H1 (cell line): ENCODE measurements at regions not wholly inside any gene's neighbourhood (a gene's known extent, or its start where the extent isn't known, plus 50 kb on each side); places are given as distances from the start of the nearest gene placed in this dataset.

ENCODE experiments used
- CTCF ChIA-PET: fragments of 300-600 bp; sonication (Branson Sonifier 250); formaldehyde crosslinking; loops from one replicate; lab custom pipeline; 2021; ENCODE audit not compliant: partially characterized antibody; lab: Charles Lee
- POLR2A ChIA-PET: fragments of 300-600 bp; sonication (Branson Sonifier 250); formaldehyde crosslinking; loops from one replicate; lab custom pipeline; 2021; ENCODE audit warnings: inconsistent platforms; ENCODE audit not compliant: partially characterized antibody; lab: Charles Lee
- DNase-seq, 2 experiments: peaks; one replicate each; pipeline versions ENCODE4 v3.0.0 to v3.0.0-alpha.2; 2010 to 2022; ENCODE audit warnings: low spot score in 2 of 2, low read depth in 1 of 2, mixed read lengths in 1 of 2
- FAIRE-seq: peaks from 2 replicates; lab custom pipeline; 2011; peaks lifted over from hg19 to GRCh38; lab: Jason Lieb, UNC
- H2AFZ ChIP-seq: 2 replicates; pipeline ENCODE4 v1.8.1; 2012; ENCODE audit warnings: low read length, inconsistent platforms
- H2AK5ac ChIP-seq: 2 replicates; pipeline ENCODE4 v1.6.1; 2013; ENCODE audit warnings: low read depth, low read length
- H2BK120ac ChIP-seq: replicated peaks from 2 replicates; pipeline ENCODE3; 2013; ENCODE audit warnings: low read depth, low read length, inconsistent platforms
- H2BK12ac ChIP-seq: 2 replicates; pipeline ENCODE4 v1.6.1; 2013; ENCODE audit warnings: low read depth, low read length
- H2BK15ac ChIP-seq: 2 replicates; pipeline ENCODE4 v1.6.1; 2013; ENCODE audit warnings: low read length
- H2BK20ac ChIP-seq: 2 replicates; pipeline ENCODE4 v1.6.1; 2013; ENCODE audit warnings: low read length
- H2BK5ac ChIP-seq: 2 replicates; pipeline ENCODE4 v1.6.1; 2013; ENCODE audit warnings: low read depth, low read length
- H3K14ac ChIP-seq: 2 replicates; pipeline ENCODE4 v1.6.1; 2013; ENCODE audit warnings: inconsistent platforms; ENCODE audit not compliant: insufficient read length
- H3K18ac ChIP-seq: 2 replicates; pipeline ENCODE4 v1.6.1; 2013; ENCODE audit warnings: low read length; ENCODE audit errors: extremely low read depth
- H3K23ac ChIP-seq: 2 replicates; pipeline ENCODE4 v1.6.1; 2013; ENCODE audit warnings: inconsistent platforms; ENCODE audit not compliant: insufficient read length
- H3K23me2 ChIP-seq: 2 replicates; pipeline ENCODE4 v1.6.1; 2013; ENCODE audit warnings: low read depth, low read length
- H3K27ac ChIP-seq: 2 replicates; pipeline ENCODE4 v1.6.1; 2011; ENCODE audit warnings: low read depth, low read length, inconsistent platforms
- H3K27me3 ChIP-seq, 4 experiments: replicated peaks in 1 of 4; 1 replicate in 1 of 4; 2 replicates in 3 of 4; pipeline versions ENCODE4 v1.6.1 to v1.8.1; 2011 to 2013; ENCODE audit warnings: low read length in 3 of 4, mild to moderate bottlenecking in 3 of 4, inconsistent platforms in 2 of 4, mixed read lengths in 2 of 4, moderate library complexity in 1 of 4; ENCODE audit not compliant: control insufficient read depth in 3 of 4, insufficient read depth in 3 of 4; ENCODE audit errors: extremely low read depth in 1 of 4
- H3K36me3 ChIP-seq, 4 experiments: 2 replicates each; pipeline versions ENCODE4 v1.6.1 to v1.8.1; 2011 to 2013; ENCODE audit warnings: mild to moderate bottlenecking in 4 of 4, low read length in 3 of 4, moderate library complexity in 2 of 4, control low read depth in 1 of 4, inconsistent platforms in 1 of 4; ENCODE audit not compliant: insufficient read depth in 4 of 4, control insufficient read depth in 2 of 4
- H3K4ac ChIP-seq: replicated peaks from 2 replicates; pipeline ENCODE3; 2013; ENCODE audit warnings: low read length, low read depth, mixed read lengths, inconsistent platforms; ENCODE audit not compliant: insufficient read length
- H3K4me1 ChIP-seq, 4 experiments: replicated peaks in 1 of 4; 1 replicate in 1 of 4; 2 replicates in 3 of 4; pipeline versions ENCODE4 v1.6.1 to v1.8.1; 2011 to 2013; ENCODE audit warnings: low read length in 3 of 4, inconsistent platforms in 2 of 4, mixed read lengths in 1 of 4; ENCODE audit not compliant: insufficient read depth in 4 of 4, control insufficient read depth in 3 of 4
- H3K4me2 ChIP-seq, 2 experiments: 2 replicates each; pipeline versions ENCODE4 v1.6.1 to v1.8.1; 2011 to 2013; ENCODE audit warnings: low read depth in 2 of 2, low read length in 2 of 2, control low read depth in 1 of 2, inconsistent platforms in 1 of 2, mild to moderate bottlenecking in 1 of 2; ENCODE audit not compliant: insufficient read depth in 1 of 2
- H3K4me3 ChIP-seq, 4 experiments: fragments of 200-600, 300-600 bp in 1 of 4; sonication (generic), shearing (Covaris generic), sonication (Bioruptor Twin) in 1 of 4; 2 replicates each; pipeline versions ENCODE4 v1.5.1 to v1.8.1; 2011 to 2016; ENCODE audit warnings: low read length in 4 of 4, low read depth in 3 of 4, control low read depth in 2 of 4, inconsistent platforms in 2 of 4, mild to moderate bottlenecking in 2 of 4, mixed read lengths in 1 of 4, moderate library complexity in 1 of 4; ENCODE audit not compliant: insufficient read depth in 2 of 4; ENCODE audit errors: extremely low read depth in 1 of 4
- H3K56ac ChIP-seq: replicated peaks from 2 replicates; pipeline ENCODE3; 2013; ENCODE audit warnings: low read depth, mild to moderate bottlenecking, mixed read lengths, low read length, inconsistent platforms; ENCODE audit not compliant: insufficient read length
- H3K79me1 ChIP-seq: 2 replicates; pipeline ENCODE4 v1.6.1; 2013; ENCODE audit warnings: low read depth, low read length, control low read depth
- H3K79me2 ChIP-seq, 2 experiments: 2 replicates each; pipeline versions ENCODE4 v1.6.1 to v1.8.1; 2012 to 2013; ENCODE audit warnings: low read length in 2 of 2, mild to moderate bottlenecking in 2 of 2, inconsistent platforms in 1 of 2; ENCODE audit not compliant: insufficient read depth in 2 of 2, control insufficient read depth in 1 of 2
- H3K9ac ChIP-seq, 4 experiments: replicated peaks in 1 of 4; 1 replicate in 1 of 4; 2 replicates in 3 of 4; pipeline versions ENCODE4 v1.6.1 to v1.8.1; 2011 to 2013; ENCODE audit warnings: low read depth in 3 of 4, low read length in 3 of 4, control low read depth in 2 of 4, mild to moderate bottlenecking in 2 of 4, moderate library complexity in 2 of 4, inconsistent platforms in 1 of 4; ENCODE audit errors: extremely low read depth in 1 of 4
- H3K9me3 ChIP-seq, 2 experiments: 2 replicates each; pipeline versions ENCODE4 v1.6.1 to v1.8.1; 2012 to 2013; ENCODE audit warnings: mild to moderate bottlenecking in 2 of 2, moderate library complexity in 2 of 2, control low read depth in 1 of 2, inconsistent platforms in 1 of 2, low read depth in 1 of 2, low read length in 1 of 2, mixed read lengths in 1 of 2; ENCODE audit not compliant: insufficient read depth in 2 of 2
- H4K20me1 ChIP-seq, 2 experiments: replicated peaks in 1 of 2; 2 replicates each; pipeline versions ENCODE3 to v1.8.1; 2011 to 2013; ENCODE audit warnings: inconsistent platforms in 2 of 2, low read length in 2 of 2, mild to moderate bottlenecking in 1 of 2; ENCODE audit not compliant: insufficient read depth in 2 of 2, control insufficient read depth in 1 of 2
- H4K5ac ChIP-seq: 2 replicates; pipeline ENCODE4 v1.6.1; 2013; ENCODE audit warnings: low read length, low read depth, mixed read lengths, inconsistent platforms; ENCODE audit not compliant: insufficient read length
- H4K8ac ChIP-seq: 2 replicates; pipeline ENCODE4 v1.8.0; 2013; ENCODE audit warnings: mild to moderate bottlenecking, moderate library complexity, low read length, inconsistent platforms; ENCODE audit not compliant: insufficient read depth; ENCODE audit errors: extremely low read depth
- H4K91ac ChIP-seq: replicated peaks from 2 replicates; pipeline ENCODE3; 2013; ENCODE audit warnings: low read length, mixed read lengths, inconsistent platforms; ENCODE audit not compliant: insufficient read length
- CTBP2 ChIP-seq: IDR thresholded peaks from 2 replicates; pipeline ENCODE4 v1.7.0; 2011; ENCODE audit warnings: borderline replicate concordance, mild to moderate bottlenecking, moderate library complexity, mixed read lengths, low read length; ENCODE audit not compliant: insufficient read depth, insufficient read length
- EP300 ChIP-seq, 2 experiments: IDR thresholded peaks; 1 replicate in 1 of 2; 2 replicates in 1 of 2; pipeline ENCODE4 v1.6.1; 2011 to 2012; ENCODE audit warnings: low read depth in 2 of 2, low read length in 2 of 2, mild to moderate bottlenecking in 2 of 2, borderline replicate concordance in 1 of 2, inconsistent platforms in 1 of 2, moderate library complexity in 1 of 2
- EZH2 ChIP-seq: fragments of 200-600 bp; sonication (generic); IDR thresholded peaks from 2 replicates; pipeline ENCODE4 v1.7.1; 2012; ENCODE audit warnings: low read depth, mild to moderate bottlenecking, moderate library complexity, low read length, inconsistent platforms; ENCODE audit not compliant: severe bottlenecking
- RXRA ChIP-seq: IDR thresholded peaks from 2 replicates; pipeline ENCODE4 v1.6.1; 2011; ENCODE audit warnings: low read depth, mild to moderate bottlenecking, low read length, moderate library complexity; ENCODE audit not compliant: insufficient read depth
- SIRT6 ChIP-seq: IDR thresholded peaks from one replicate; pipeline ENCODE4 v1.7.1; 2012; ENCODE audit warnings: low read length, inconsistent platforms
- WGBS, 2 experiments: shearing (Covaris generic) in 1 of 2; methylation state at CpG; one replicate each; pipeline versions ENCODE4 v1.1.6 to v1.1.7; 2013 to 2015; ENCODE audit warnings: low lambda C conversion rate in 2 of 2, mixed read lengths in 2 of 2, inconsistent platforms in 1 of 2, low coverage in 1 of 2, missing lambda C conversion rate in 1 of 2; ENCODE audit not compliant: insufficient replicate concordance in 2 of 2, insufficient coverage in 1 of 2, insufficient read length in 1 of 2; ENCODE audit errors: extremely low coverage in 1 of 2, missing lambda C conversion rate in 1 of 2; 5-methylcytosine and 5-hydroxymethylcytosine counted together

DNA sequence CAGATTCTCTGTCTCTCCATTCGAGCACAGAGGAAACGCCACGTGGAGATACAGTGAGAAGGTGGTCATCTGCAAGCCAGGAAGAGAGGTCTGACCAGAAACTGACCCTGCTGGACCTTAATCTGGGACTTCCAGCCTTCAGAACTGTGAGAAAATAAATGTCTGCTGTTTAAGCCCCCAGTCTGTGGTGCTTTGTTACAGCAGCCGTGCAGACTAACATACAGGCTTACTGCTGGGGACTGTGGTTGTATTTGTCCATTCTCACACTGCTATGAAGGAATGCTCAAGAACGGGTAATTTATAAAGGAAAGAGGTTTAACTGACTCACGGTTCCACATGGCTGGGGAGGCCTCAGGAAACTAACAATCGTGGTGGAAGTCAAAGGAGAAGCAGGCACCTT, 432.7 kb downstream of the IRS1 start:
- no peak overlapping the region for H3K4me2 ChIP-seq
- ChIA-PET POLR2A (no interaction called here), CTCF (no interaction called here)
- no peak overlapping the region for H3K56ac ChIP-seq
- no peak for TF ChIP-seq CTBP2
- TF ChIP-seq SIRT6, result no peak
- no peak for TF ChIP-seq RXRA
- TF ChIP-seq EZH2, result no peak
- no peak for TF ChIP-seq EP300 (IDR thresholded peaks at IDR 0.05; ENCODE audit: borderline replicate concordance in 1 of 2, low read depth in 2 of 2, low read length in 2 of 2)
- H3K23ac ChIP-seq, result no peak overlapping the region
- no peaks in the 10 kb centered on the region for H3K79me2 ChIP-seq
- 91% methylated on average over 7 of the region's 7 CpGs; no CpG with 5 or more reads in 1 of the 2 experiments for WGBS, 2 experiments
- no peak overlapping the region for H4K8ac ChIP-seq
- DNase-seq, result no peak
- FAIRE-seq, result no peak
- H2BK12ac ChIP-seq, result no peak overlapping the region
- no peaks in the 10 kb centered on the region for H3K79me1 ChIP-seq
- H3K36me3 ChIP-seq, result no peaks in the 10 kb centered on the region
- H3K14ac ChIP-seq, result no peak overlapping the region
- no peak overlapping the region for H4K91ac ChIP-seq
- no peak overlapping the region for H2BK20ac ChIP-seq
- H3K4ac ChIP-seq, result no peak overlapping the region
- H2BK120ac ChIP-seq, result no peak overlapping the region
- H3K27me3 ChIP-seq, result no peaks in the 10 kb centered on the region
- H2AFZ ChIP-seq, result no peak overlapping the region
- no peak overlapping the region for H3K9ac ChIP-seq
- H3K4me3 ChIP-seq, result no peak overlapping the region
- H3K9me3 ChIP-seq, result no peaks in the 10 kb centered on the region
- H2BK5ac ChIP-seq, result no peak overlapping the region
- no peaks in the 10 kb centered on the region for H4K20me1 ChIP-seq
- H3K18ac ChIP-seq, result no peak overlapping the region
- H3K4me1 ChIP-seq, result no peaks in the 10 kb centered on the region
- no peak overlapping the region for H3K27ac ChIP-seq
- peaks cover 2% of the 10 kb centered on the region; the same call in 1 of the 2 replicates for H3K23me2 ChIP-seq
- no peak overlapping the region for H4K5ac ChIP-seq
- H2BK15ac ChIP-seq, result no peak overlapping the region
- H2AK5ac ChIP-seq, result no peak overlapping the region
